Thyroid gland (tissue), 4 donors: ENCODE measurements at regions not wholly inside any gene's neighbourhood (a gene's known extent, or its start where the extent isn't known, plus 50 kb on each side); places are given as distances from the start of the nearest gene placed in this dataset.
"Not testable (repeated sequence)": the region's sequence is repeated elsewhere in the genome, so short reads cannot be mapped to it uniquely, and the experiment has no call there.

Source experiments
- DNase-seq, 2 donors: peaks; one replicate each; pipeline ENCODE4 v3.0.0-alpha.2; 2019
- H3K27ac ChIP-seq, 3 donors: fragments of 200-600 bp; sonication (generic); 1 replicate in 2 of 3; 2 replicates in 1 of 3; pipeline ENCODE4 v1.5.1; 2016 to 2019; ENCODE audit warnings: mild to moderate bottlenecking in 1 of 3, moderate library complexity in 1 of 3
- H3K27me3 ChIP-seq: fragments of 200-600 bp; sonication (generic); one replicate; pipeline ENCODE4 v1.5.1; 2019
- H3K36me3 ChIP-seq, 2 donors: fragments of 200-600 bp; sonication (generic); one replicate each; pipeline ENCODE4 v1.5.1; 2016 to 2019
- H3K4me1 ChIP-seq, 2 donors: fragments of 200-600 bp; sonication (generic); one replicate each; pipeline ENCODE4 v1.5.1; 2017 to 2019
- H3K4me3 ChIP-seq, 3 donors: fragments of 200-600 bp; sonication (generic); replicated peaks in 1 of 3; 1 replicate in 2 of 3; 2 replicates in 1 of 3; pipeline ENCODE4 v1.5.1; 2016; ENCODE audit warnings: mild to moderate bottlenecking in 1 of 3
- H3K9me3 ChIP-seq: fragments of 200-600 bp; sonication (generic); one replicate; pipeline ENCODE4 v1.5.1; 2017
- CTCF ChIP-seq, 6 experiments: fragments of 200-600 bp in 3 of 6; fragments of 450-650 bp in 3 of 6; sonication (generic) in 3 of 6; IDR thresholded peaks; one replicate each; pipeline ENCODE4 v1.5.1; 2016 to 2019; ENCODE audit warnings: antibody characterized with exemption in 6 of 6, mild to moderate bottlenecking in 2 of 6, inconsistent platforms in 1 of 6, moderate library complexity in 1 of 6
- POLR2A ChIP-seq, 2 donors: fragments of 450-650 bp; IDR thresholded peaks; one replicate each; pipeline ENCODE4 v1.6.1; 2017; ENCODE audit warnings: antibody characterized with exemption in 2 of 2, mild to moderate bottlenecking in 2 of 2, moderate library complexity in 1 of 2
- WGBS, 2 donors: methylation state at CpG; one replicate each; pipeline ENCODE4 v1.1.5; 2017; 5-methylcytosine and 5-hydroxymethylcytosine counted together
- intact Hi-C: fragments of 100-400 bp; cut with DNase I; formaldehyde crosslinking; loops from one replicate; pipeline ENCODE4 v1.15.1; 2023

GRCh38 chr17:71801301-71801700 lies 319.5 kb upstream of the SOX9 start:
- Histone ChIP-seq H3K4me3 (no peak overlapping the region), H3K27me3 (no peaks in the 10 kb centered on the region), H3K9me3 (no peaks in the 10 kb centered on the region), H3K27ac (no peak overlapping the region), H3K4me1 (no peaks in the 10 kb centered on the region), H3K36me3 (no peaks in the 10 kb centered on the region)
- WGBS, 2 donors: 73 to 80% methylated on average over 6 of the region's 6 CpGs
- TF ChIP-seq POLR2A (IDR thresholded peaks at IDR 0.05) (no peak), CTCF (IDR thresholded peaks at IDR 0.05) (no peak)
- DNase-seq: no peak
- intact Hi-C loops: no loop called here

GRCh38 chr17:71802663-71803062 lies 318.2 kb upstream of the SOX9 start:
- Histone ChIP-seq H3K4me3 (no peak overlapping the region), H3K27ac (no peak overlapping the region), H3K9me3 (no peaks in the 10 kb centered on the region), H3K4me1 (no peaks in the 10 kb centered on the region), H3K27me3 (no peaks in the 10 kb centered on the region), H3K36me3 (no peaks in the 10 kb centered on the region)
- intact Hi-C loops: no loop called here
- DNase-seq: no peak
- TF ChIP-seq POLR2A (IDR thresholded peaks at IDR 0.05) (no peak), CTCF (IDR thresholded peaks at IDR 0.05) (no peak)
- 95 to 97% methylated on average over 3 of the region's 3 CpGs for WGBS, 2 donors

GRCh38 chr17:71803656-71804284 lies 317.1 kb upstream of the SOX9 start:
- Histone ChIP-seq H3K27me3 (no peaks in the 10 kb centered on the region), H3K4me1 (no peaks in the 10 kb centered on the region), H3K9me3 (no peaks in the 10 kb centered on the region), H3K27ac (no peak overlapping the region), H3K36me3 (no peaks in the 10 kb centered on the region), H3K4me3 (no peak overlapping the region)
- 93 to 98% methylated on average over 1 of the region's 1 CpG for WGBS, 2 donors
- intact Hi-C loops: no loop called here
- DNase-seq: no peak
- TF ChIP-seq POLR2A (IDR thresholded peaks at IDR 0.05) (no peak), CTCF (IDR thresholded peaks at IDR 0.05) (no peak)

- no peak for TF ChIP-seq CTCF (IDR thresholded peaks at IDR 0.05)
- TF ChIP-seq POLR2A (IDR thresholded peaks at IDR 0.05): no peak
- Histone ChIP-seq H3K27ac (no peak overlapping the region), H3K4me3 (no peak overlapping the region), H3K36me3 (no peaks in the 10 kb centered on the region), H3K9me3 (no peaks in the 10 kb centered on the region), H3K4me1 (no peaks in the 10 kb centered on the region), H3K27me3 (no peaks in the 10 kb centered on the region)
- DNase-seq: no peak
- intact Hi-C loops: no loop called here
Observed at GRCh38 chr17:71809537-71809936, 311.3 kb upstream of the SOX9 start.

GRCh38 chr17:71813861-71814260 lies 307.0 kb upstream of the SOX9 start:
- H3K27ac ChIP-seq, H3K27me3 ChIP-seq, H3K4me1 ChIP-seq, H3K9me3 ChIP-seq, H3K36me3 ChIP-seq, intact Hi-C loops, DNase-seq, H3K4me3 ChIP-seq: not testable (repeated sequence)

- DNase-seq: no peak
- Histone ChIP-seq H3K9me3 (no peaks in the 10 kb centered on the region), H3K27me3 (no peaks in the 10 kb centered on the region), H3K4me1 (no peaks in the 10 kb centered on the region), H3K4me3 (no peak overlapping the region), H3K27ac (no peak overlapping the region), H3K36me3 (no peaks in the 10 kb centered on the region)
- TF ChIP-seq CTCF (IDR thresholded peaks at IDR 0.05) (no peak), POLR2A (IDR thresholded peaks at IDR 0.05) (no peak)
- intact Hi-C loops: no loop called here
- WGBS, 2 donors: 78 to 82% methylated on average over 4 of the region's 4 CpGs
Observed at GRCh38 chr17:71821511-71821910, 299.3 kb upstream of the SOX9 start.
